ENCODE measurements at regions not wholly inside any gene's neighbourhood (a gene's known extent, or its start where the extent isn't known, plus 50 kb on each side); places are given as distances from the start of the nearest gene placed in this dataset.

DNA sequence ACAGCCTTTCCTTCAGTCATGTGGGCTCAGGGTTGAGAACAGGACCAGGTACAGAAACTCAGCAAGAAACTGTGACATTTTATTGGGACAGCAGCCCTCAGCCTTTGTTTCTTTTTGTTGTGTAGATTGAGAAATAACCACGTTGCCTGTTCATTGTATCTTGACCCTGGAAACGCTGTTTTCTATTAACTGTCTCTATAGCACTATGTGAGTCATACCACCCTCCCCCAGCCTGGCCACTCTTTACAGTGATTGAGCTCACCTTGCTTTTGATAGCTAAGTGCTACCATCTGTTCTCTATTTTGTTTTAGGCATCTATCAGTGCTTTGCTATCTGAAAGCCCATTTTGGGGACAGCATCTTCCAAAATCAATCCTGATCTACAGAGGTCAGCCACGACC is 127.9 kb downstream of the CD47 start:
- no peak overlapping the region for H3K4me3 ChIP-seq (ENCODE audit: control insufficient read depth, low read depth, low read length)
- TF ChIP-seq, protein P1, sequence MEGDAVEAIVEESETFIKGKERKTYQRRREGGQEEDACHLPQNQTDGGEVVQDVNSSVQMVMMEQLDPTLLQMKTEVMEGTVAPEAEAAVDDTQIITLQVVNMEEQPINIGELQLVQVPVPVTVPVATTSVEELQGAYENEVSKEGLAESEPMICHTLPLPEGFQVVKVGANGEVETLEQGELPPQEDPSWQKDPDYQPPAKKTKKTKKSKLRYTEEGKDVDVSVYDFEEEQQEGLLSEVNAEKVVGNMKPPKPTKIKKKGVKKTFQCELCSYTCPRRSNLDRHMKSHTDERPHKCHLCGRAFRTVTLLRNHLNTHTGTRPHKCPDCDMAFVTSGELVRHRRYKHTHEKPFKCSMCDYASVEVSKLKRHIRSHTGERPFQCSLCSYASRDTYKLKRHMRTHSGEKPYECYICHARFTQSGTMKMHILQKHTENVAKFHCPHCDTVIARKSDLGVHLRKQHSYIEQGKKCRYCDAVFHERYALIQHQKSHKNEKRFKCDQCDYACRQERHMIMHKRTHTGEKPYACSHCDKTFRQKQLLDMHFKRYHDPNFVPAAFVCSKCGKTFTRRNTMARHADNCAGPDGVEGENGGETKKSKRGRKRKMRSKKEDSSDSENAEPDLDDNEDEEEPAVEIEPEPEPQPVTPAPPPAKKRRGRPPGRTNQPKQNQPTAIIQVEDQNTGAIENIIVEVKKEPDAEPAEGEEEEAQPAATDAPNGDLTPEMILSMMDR (IDR thresholded peaks at IDR 0.05; ENCODE audit: control insufficient read depth, insufficient read depth, low read depth, low read length, missing control alignments) = no peak
- no peak for DNase-seq (ENCODE audit: low read depth)

DNA sequence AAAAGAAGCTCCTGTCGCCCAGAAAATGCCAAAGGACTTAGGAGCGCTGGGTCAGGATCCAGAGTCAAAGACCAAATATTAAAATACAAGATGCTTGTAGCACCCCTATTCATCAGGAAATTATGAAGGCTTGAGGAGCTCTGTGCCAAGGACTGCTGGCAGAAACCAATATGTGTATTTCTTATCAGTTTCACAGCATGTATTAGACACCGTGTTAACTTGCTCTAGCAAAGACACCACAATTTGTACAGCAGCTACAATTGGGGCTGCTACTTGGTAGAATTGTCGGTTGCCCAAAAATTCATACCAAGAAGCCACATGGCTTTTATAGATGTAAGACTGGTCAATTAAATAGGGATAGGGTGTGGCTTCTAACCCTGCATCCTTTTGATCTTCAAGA is 128.8 kb downstream of the CD47 start:
- TF ChIP-seq, protein P1 (IDR thresholded peaks at IDR 0.05; ENCODE audit: control insufficient read depth, insufficient read depth, low read depth, low read length, missing control alignments) = no peak
- no peak overlapping the region for H3K4me3 ChIP-seq (ENCODE audit: control insufficient read depth, low read depth, low read length)
- no peak for DNase-seq (ENCODE audit: low read depth)

DNA sequence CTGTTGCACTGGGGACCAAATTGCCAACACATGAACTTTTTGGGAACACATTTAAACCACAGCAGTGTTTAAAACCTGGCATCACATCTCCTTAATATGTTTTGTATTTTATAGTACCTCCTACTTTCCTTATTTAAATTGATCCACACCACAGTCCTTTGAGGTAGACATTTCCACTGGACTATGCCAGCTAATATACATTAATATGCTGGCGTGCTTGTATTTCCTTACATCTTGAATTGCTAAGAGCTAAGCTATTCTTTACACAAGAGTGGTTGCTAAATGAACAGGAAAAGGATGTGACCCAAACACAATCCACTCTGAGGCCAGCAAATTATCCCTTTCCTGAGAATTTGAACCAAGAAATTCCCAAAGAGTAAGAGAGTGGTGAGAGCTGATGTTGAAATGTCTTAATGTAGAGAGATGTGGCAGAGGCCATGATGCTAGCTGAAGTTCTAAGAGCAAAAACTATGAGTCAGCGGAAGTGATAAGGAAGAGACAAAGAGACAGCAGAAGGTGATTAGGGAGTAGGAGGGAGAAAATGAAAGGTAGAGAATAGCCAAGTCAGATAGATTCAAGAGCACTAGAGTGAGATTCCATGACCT is 131.2 kb downstream of the CD47 start:
- H3K4me3 ChIP-seq (ENCODE audit: control insufficient read depth, low read depth, low read length) = no peak overlapping the region
- DNase-seq (ENCODE audit: low read depth) = no peak
- TF ChIP-seq, protein P1 (IDR thresholded peaks at IDR 0.05; ENCODE audit: control insufficient read depth, insufficient read depth, low read depth, low read length, missing control alignments) = no peak

DNA sequence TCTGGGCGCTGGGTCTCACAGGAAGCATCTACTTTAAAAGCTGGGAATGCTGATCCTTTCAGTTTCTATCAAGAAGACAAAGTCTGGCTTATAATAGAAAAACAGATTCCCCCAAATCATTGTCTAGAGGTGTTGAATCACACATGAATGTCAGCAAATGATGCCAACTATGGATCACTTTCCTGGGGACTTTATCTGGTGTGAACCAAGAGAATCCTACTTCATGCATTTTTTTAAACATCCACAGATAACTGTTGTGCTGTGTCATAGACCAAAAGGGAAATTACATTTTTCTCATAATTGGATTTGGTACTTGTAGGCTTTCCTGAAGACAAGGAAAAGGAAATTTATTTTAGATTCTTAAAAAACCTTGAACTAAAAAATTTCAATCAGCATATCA is 132.7 kb downstream of the CD47 start:
- DNase-seq (ENCODE audit: low read depth) = no peak
- H3K4me3 ChIP-seq (ENCODE audit: control insufficient read depth, low read depth, low read length) = no peak overlapping the region; the same call in 1 of the 2 replicates
- TF ChIP-seq, protein P1 (IDR thresholded peaks at IDR 0.05; ENCODE audit: control insufficient read depth, insufficient read depth, low read depth, low read length, missing control alignments) = no peak

DNA sequence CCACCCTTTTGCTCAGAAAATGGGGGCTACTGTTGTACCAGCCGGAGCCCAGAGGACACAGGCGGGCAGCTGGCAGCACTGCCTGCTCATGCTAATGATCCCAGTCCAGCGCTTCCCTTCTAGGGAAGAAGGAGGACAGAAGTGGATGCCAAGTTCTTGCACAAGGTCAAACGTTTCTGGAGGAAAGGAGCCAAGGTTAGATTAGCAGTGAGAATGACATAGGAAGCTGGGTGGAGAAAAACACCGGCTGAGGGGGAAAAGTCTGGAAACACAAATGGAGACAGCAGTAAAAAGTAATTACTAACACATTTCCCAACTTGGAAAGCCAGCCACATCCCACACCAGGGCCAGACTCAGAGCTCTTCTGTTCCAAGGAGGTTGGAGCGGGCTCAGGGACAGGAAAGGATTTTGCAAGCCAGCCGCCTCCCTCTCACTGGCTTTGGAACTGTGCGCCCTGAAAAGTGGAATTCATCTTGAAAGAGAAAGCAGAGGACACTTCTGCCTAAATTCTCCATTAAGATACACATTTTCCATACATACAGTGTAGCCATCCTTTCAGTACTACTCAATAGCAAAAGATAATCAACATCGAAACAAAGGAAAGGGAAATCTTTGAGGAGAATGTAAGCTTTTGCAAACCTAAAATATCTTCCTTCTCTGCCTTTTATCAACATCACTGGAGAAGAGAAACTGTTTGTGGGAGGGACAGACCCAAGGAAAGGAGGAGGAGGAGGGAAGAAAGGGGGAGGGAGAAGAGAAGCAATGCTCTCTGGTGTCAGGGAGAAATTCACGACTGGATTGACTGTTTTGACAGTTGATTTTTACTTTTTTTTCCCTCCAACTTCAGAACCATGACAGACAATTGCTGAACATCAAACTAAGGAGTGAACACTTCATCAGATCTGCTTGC is 133.6 kb downstream of the CD47 start:
- TF ChIP-seq, protein P1 (IDR thresholded peaks at IDR 0.05; ENCODE audit: control insufficient read depth, insufficient read depth, low read depth, low read length, missing control alignments) = no peak
- DNase-seq (ENCODE audit: low read depth) = peak; percentile 92
- H3K4me3 ChIP-seq (ENCODE audit: control insufficient read depth, low read depth, low read length) = peak overlapping the region; percentile 9

DNA sequence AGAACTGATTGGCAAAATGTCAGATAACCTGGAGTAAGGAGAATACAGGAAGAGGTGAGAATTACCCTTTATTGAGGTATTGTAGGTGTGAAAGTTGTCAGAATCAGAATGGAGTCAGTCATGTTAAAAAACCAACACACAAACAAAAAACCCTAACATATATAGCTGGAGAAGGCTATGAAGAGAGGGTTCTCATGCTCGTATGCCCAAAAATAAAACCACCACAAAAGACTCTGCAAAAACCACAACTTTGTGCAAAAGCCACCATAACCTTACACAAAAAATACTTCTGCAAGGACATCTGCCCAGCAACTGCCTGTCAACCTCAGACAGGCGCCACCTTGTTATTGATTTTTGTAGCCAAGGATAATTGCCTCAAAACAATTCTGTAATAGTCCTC is 136.0 kb downstream of the CD47 start:
- H3K4me3 ChIP-seq (ENCODE audit: control insufficient read depth, low read depth, low read length) = no peak overlapping the region
- TF ChIP-seq, protein P1 (IDR thresholded peaks at IDR 0.05; ENCODE audit: control insufficient read depth, insufficient read depth, low read depth, low read length, missing control alignments) = no peak
- DNase-seq (ENCODE audit: low read depth) = no peak
